Esophagus squamous epithelium (tissue), 5 donors: ENCODE measurements at regions not wholly inside any gene's neighbourhood (a gene's known extent, or its start where the extent isn't known, plus 50 kb on each side); places are given as distances from the start of the nearest gene placed in this dataset.

Experiments used
- DNase-seq: peaks from one replicate; lab custom pipeline; 2025; lab: John Stamatoyannopoulos, UW
- H3K27ac ChIP-seq, 4 donors: fragments of 200-600 bp; sonication (generic); one replicate each; pipeline ENCODE4 v1.5.1; 2016 to 2019; ENCODE audit warnings: mild to moderate bottlenecking in 1 of 4
- H3K27me3 ChIP-seq, 4 donors: fragments of 200-600 bp; sonication (generic); 1 replicate in 3 of 4; 2 replicates in 1 of 4; pipeline versions ENCODE4 v1.5.1 to v1.6.0; 2017 to 2021; ENCODE audit warnings: antibody characterized with exemption in 1 of 4
- H3K36me3 ChIP-seq, 3 donors: fragments of 200-600 bp; sonication (generic); one replicate each; pipeline ENCODE4 v1.5.1; 2016 to 2019
- H3K4me1 ChIP-seq, 3 donors: fragments of 200-600 bp; sonication (generic); one replicate each; pipeline ENCODE4 v1.5.1; 2017 to 2019
- H3K4me3 ChIP-seq, 4 donors: fragments of 200-600 bp; sonication (generic); 1 replicate in 3 of 4; 2 replicates in 1 of 4; pipeline ENCODE4 v1.5.1; 2016 to 2019; ENCODE audit warnings: mild to moderate bottlenecking in 2 of 4, moderate library complexity in 1 of 4
- H3K9me3 ChIP-seq, 3 donors: fragments of 200-600 bp; sonication (generic); one replicate each; pipeline ENCODE4 v1.5.1; 2016 to 2019
- POLR2A ChIP-seq, 4 donors: fragments of 450-650 bp; IDR thresholded peaks; one replicate each; pipeline ENCODE4 v1.6.1; 2017; ENCODE audit warnings: antibody characterized with exemption in 4 of 4, mild to moderate bottlenecking in 4 of 4, moderate library complexity in 3 of 4
- WGBS, 2 donors: methylation state at CpG; one replicate each; pipeline ENCODE4 v1.1.5; 2018; 5-methylcytosine and 5-hydroxymethylcytosine counted together
- intact Hi-C: fragments of 100-400 bp; cut with DNase I; formaldehyde crosslinking; loops from one replicate; pipeline ENCODE4 v1.15.0; 2022
- TF ChIP-seq, protein P1 (sequence below), 6 experiments: fragments of 450-650 bp in 4 of 6; fragments of 200-600 bp in 2 of 6; sonication (generic) in 2 of 6; IDR thresholded peaks; one replicate each; pipeline ENCODE4 v1.5.1; 2016 to 2019; ENCODE audit warnings: antibody characterized with exemption in 6 of 6, mild to moderate bottlenecking in 4 of 6, moderate library complexity in 4 of 6
- donor health status: DM: yes; HTN: yes; CAD: no.

DNA sequence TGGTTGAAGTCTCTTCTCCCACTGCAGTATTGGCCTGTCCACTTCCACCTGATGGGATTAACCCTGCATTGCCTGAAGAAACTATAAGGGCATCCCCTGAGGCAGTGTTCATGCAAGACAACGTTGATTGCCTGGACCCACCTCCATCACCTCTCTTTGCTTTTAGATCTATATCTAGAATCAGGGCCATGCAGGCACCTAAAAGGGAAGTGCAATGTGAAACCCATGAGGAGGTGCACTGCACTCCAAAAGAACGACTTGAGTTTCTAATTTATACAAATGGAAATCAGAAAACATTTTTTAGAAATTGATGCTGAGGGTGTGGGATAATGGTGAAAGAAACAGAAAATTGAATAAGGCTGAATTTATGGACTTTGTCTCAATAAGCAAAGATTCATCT, 694.4 kb downstream of the TRAM1L1 start:
- WGBS, 2 donors = 27 to 40% methylated on average over 2 of the region's 2 CpGs
- Histone ChIP-seq H3K27ac (no peak overlapping the region), H3K27me3 (no peaks in the 10 kb centered on the region), H3K4me3 (no peak overlapping the region), H3K9me3 (no peaks in the 10 kb centered on the region), H3K36me3 (no peaks in the 10 kb centered on the region), H3K4me1 (no peaks in the 10 kb centered on the region)
- DNase-seq = no peak
- no peak for TF ChIP-seq POLR2A (IDR thresholded peaks at IDR 0.05)
- TF ChIP-seq, protein P1, sequence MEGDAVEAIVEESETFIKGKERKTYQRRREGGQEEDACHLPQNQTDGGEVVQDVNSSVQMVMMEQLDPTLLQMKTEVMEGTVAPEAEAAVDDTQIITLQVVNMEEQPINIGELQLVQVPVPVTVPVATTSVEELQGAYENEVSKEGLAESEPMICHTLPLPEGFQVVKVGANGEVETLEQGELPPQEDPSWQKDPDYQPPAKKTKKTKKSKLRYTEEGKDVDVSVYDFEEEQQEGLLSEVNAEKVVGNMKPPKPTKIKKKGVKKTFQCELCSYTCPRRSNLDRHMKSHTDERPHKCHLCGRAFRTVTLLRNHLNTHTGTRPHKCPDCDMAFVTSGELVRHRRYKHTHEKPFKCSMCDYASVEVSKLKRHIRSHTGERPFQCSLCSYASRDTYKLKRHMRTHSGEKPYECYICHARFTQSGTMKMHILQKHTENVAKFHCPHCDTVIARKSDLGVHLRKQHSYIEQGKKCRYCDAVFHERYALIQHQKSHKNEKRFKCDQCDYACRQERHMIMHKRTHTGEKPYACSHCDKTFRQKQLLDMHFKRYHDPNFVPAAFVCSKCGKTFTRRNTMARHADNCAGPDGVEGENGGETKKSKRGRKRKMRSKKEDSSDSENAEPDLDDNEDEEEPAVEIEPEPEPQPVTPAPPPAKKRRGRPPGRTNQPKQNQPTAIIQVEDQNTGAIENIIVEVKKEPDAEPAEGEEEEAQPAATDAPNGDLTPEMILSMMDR (IDR thresholded peaks at IDR 0.05) = no peak
- intact Hi-C loops = no loop called here

DNA sequence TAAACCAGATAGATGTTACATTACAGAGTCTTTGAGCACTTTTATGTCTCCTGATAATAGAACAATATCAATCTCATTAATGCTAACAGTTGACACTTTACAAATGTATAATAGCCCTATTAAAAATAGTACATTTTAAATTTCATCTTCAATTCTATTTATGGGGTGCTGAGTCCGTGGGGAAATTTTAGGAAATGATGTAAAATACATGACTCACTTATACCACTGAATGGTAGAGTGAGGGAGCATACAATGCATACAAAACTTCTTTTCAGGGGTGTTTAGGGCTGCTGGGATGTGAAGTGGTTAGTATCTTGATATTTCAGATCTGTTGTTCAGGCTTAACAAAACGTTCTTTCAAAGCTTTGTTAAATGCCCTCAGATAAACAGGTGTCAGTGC, 696.2 kb downstream of the TRAM1L1 start:
- no peak for TF ChIP-seq POLR2A (IDR thresholded peaks at IDR 0.05)
- TF ChIP-seq, protein P1 (IDR thresholded peaks at IDR 0.05) = no peak
- intact Hi-C loops = no loop called here
- no peaks in the 10 kb centered on the region for H3K27me3 ChIP-seq
- H3K27ac ChIP-seq = no peak overlapping the region
- H3K36me3 ChIP-seq = no peaks in the 10 kb centered on the region
- DNase-seq = no peak
- WGBS, 2 donors = 19 to 27% methylated on average over 2 of the region's 2 CpGs
- H3K9me3 ChIP-seq = no peaks in the 10 kb centered on the region
- no peak overlapping the region for H3K4me3 ChIP-seq
- H3K4me1 ChIP-seq = no peaks in the 10 kb centered on the region

DNA sequence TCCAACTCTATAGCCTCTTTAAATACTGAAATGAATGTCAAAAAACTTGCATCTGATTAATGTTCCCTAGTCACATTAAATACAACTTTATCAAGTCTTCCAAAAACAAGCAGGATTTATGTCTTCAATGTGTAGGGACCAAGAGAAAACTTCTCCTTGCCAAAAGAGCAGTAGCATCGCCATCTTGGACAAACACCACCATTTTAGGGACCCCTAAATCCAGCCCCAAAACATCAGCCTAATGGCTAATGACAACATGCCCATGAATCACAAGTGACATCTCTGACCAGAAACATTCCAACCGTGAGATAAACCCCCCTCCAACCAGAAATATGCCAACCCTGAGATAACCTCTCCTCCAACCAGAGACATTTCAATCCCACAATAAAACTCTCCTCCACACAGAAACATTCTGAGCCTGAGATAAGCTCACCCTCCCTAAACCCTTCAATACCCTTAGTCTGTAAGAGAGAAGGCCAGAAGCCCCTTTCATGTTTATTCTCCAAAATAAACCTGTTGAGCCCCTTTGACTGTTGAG, 697.4 kb downstream of the TRAM1L1 start:
- TF ChIP-seq, protein P1 (IDR thresholded peaks at IDR 0.05) = no peak
- TF ChIP-seq POLR2A (IDR thresholded peaks at IDR 0.05) = no peak
- DNase-seq = no peak
- no peaks in the 10 kb centered on the region for H3K4me1 ChIP-seq
- 29 to 31% methylated on average over 2 of the region's 2 CpGs for WGBS, 2 donors
- H3K36me3 ChIP-seq = no peaks in the 10 kb centered on the region
- no peak overlapping the region for H3K27ac ChIP-seq
- intact Hi-C loops = no loop called here
- no peaks in the 10 kb centered on the region for H3K27me3 ChIP-seq
- no peaks in the 10 kb centered on the region for H3K9me3 ChIP-seq
- H3K4me3 ChIP-seq = no peak overlapping the region

DNA sequence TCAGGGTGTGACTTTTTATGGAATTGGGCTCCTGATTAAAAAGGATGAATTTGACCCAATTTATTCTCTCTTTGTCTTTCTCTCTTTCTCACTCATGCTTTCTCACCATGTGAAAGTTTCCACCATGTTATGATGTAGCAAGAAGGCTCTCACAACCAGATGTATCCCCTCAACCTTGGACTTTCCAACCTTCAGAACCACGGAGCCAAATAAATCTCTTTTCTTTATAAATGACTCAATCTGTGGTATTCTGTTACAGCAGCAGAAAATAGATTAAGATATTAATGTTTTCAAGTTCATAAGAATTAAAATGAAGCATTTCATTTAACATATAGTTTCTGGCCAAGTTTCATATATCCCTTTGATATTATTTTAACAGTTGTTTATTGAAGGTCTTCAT, 698.5 kb downstream of the TRAM1L1 start:
- Histone ChIP-seq H3K27me3 (no peaks in the 10 kb centered on the region), H3K36me3 (no peaks in the 10 kb centered on the region), H3K4me1 (no peaks in the 10 kb centered on the region), H3K9me3 (no peaks in the 10 kb centered on the region), H3K27ac (no peak overlapping the region), H3K4me3 (no peak overlapping the region)
- no peak for DNase-seq
- 15 to 22% methylated on average over 1 of the region's 1 CpG for WGBS, 2 donors
- intact Hi-C loops = no loop called here
- no peak for TF ChIP-seq POLR2A (IDR thresholded peaks at IDR 0.05)
- TF ChIP-seq, protein P1 (IDR thresholded peaks at IDR 0.05) = no peak

DNA sequence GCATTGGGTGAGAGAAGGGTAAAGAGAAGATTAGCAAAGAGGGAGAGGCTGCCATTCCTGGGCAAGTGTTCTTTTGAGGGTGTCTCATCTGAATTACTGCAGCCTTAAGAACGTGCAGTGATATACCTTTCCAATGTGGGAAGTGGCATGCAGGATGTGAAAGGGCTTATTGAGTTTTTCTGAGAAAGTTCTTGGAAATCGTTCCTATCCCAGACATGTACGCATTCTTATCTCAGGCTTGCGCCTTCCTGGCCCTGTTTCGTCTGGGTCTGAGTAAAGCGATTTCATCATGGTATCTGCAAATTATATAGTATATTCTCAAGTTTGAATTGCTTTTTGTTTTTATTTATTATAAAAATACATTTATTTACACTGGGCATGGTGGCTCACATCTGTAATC, 699.8 kb downstream of the TRAM1L1 start:
- intact Hi-C loops = no loop called here
- no peaks in the 10 kb centered on the region for H3K9me3 ChIP-seq
- no peaks in the 10 kb centered on the region for H3K36me3 ChIP-seq
- no peak for DNase-seq
- H3K27ac ChIP-seq = no peak overlapping the region
- 84 to 92% methylated on average over 6 of the region's 6 CpGs for WGBS, 2 donors
- H3K27me3 ChIP-seq = no peaks in the 10 kb centered on the region
- H3K4me1 ChIP-seq = no peaks in the 10 kb centered on the region
- TF ChIP-seq POLR2A (IDR thresholded peaks at IDR 0.05) = no peak
- TF ChIP-seq, protein P1 (IDR thresholded peaks at IDR 0.05) = no peak
- no peak overlapping the region for H3K4me3 ChIP-seq
